Lower leg skin (tissue), 4 donors: ENCODE measurements at regions not wholly inside any gene's neighbourhood (a gene's known extent, or its start where the extent isn't known, plus 50 kb on each side); places are given as distances from the start of the nearest gene placed in this dataset.

Experiments
- DNase-seq, 2 donors: peaks; one replicate each; pipeline ENCODE4 v3.0.0-alpha.2; 2019; ENCODE audit warnings: low spot score in 2 of 2
- H3K4me3 ChIP-seq: fragments of 200-600 bp; sonication (generic); 2 replicates; pipeline ENCODE4 v1.5.1; 2017; ENCODE audit warnings: mild to moderate bottlenecking, low read depth; ENCODE audit not compliant: poor library complexity, severe bottlenecking
- CTCF ChIP-seq, 3 donors: fragments of 450-650 bp; IDR thresholded peaks; one replicate each; pipeline ENCODE4 v1.5.1; 2016; ENCODE audit warnings: antibody characterized with exemption in 3 of 3, mild to moderate bottlenecking in 3 of 3, moderate library complexity in 2 of 3
- POLR2A ChIP-seq, 2 donors: fragments of 450-650 bp; IDR thresholded peaks; one replicate each; pipeline ENCODE4 v1.6.1; 2016 to 2017; ENCODE audit warnings: antibody characterized with exemption in 2 of 2, mild to moderate bottlenecking in 1 of 2, moderate library complexity in 1 of 2
- WGBS, 2 donors: methylation state at CpG; one replicate each; pipeline ENCODE4 v1.1.5; 2018; 5-methylcytosine and 5-hydroxymethylcytosine counted together
- intact Hi-C: fragments of 100-400 bp; cut with DNase I; formaldehyde crosslinking; loops from one replicate; pipeline ENCODE4 v1.15.0; 2023; ENCODE audit warnings: low total_unique reads

DNA sequence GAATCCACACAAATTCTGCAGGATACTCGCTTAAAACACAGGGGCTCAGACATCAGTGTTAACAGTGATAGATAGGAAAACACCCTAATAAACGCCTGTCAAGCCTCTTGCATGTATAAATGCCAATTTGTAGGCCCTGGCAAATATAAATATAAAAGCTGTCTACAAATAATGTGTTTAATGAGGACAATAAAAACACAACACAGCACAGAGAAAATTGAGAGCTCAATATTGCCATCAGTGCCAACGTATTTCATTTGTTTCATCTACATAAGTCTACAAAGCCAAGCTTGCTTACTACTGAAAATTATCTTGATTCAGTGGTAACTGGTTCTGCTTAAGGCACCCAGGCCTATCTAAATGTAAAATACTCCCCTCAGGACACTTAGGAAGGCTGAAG lies 1387.0 kb upstream of the TENM4 start:
- TF ChIP-seq CTCF (IDR thresholded peaks at IDR 0.05), result no peak
- no peak for TF ChIP-seq POLR2A (IDR thresholded peaks at IDR 0.05)
- intact Hi-C loops, result no loop called here
- 60 to 66% methylated on average over 3 of the region's 3 CpGs for WGBS, 2 donors
- no peak for DNase-seq
- no peak overlapping the region for H3K4me3 ChIP-seq

DNA sequence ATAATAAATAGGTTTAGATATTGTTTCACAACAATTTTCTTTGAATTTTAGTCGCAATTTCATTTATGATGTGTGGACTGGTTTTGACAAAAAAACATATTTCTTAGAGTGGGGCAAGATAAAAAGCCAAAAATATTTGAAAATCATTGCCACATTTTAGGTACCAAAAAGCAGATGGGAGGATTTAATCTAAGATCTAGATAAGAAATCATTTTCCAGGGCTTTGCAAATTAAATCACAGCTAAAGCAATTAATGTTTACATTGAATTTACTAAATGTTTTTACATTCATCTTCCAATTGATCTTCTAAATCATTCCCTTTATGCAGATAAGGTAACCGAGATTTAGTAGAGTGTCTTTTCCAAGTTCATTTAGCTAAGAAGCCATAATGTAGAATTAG lies 1386.0 kb upstream of the TENM4 start:
- no peak overlapping the region for H3K4me3 ChIP-seq
- DNase-seq, result no peak
- TF ChIP-seq POLR2A (IDR thresholded peaks at IDR 0.05) (no peak), CTCF (IDR thresholded peaks at IDR 0.05) (no peak)
- intact Hi-C loops, result no loop called here
- WGBS, 2 donors, result 70 to 74% methylated on average over 2 of the region's 2 CpGs

- whole genome bisulfite sequencing, 2 donors, result 86 to 89% methylated on average over 7 of the region's 7 CpGs
- TF ChIP-seq CTCF (IDR thresholded peaks at IDR 0.05), result no peak
- TF ChIP-seq POLR2A (IDR thresholded peaks at IDR 0.05), result no peak
- DNase-seq, result no peak
- intact Hi-C loops, result loop anchor here (5.0 kb wide), 1 partner anchor 515 kb away; no protein-coding TSS in a partner anchor
- no peak overlapping the region for H3K4me3 ChIP-seq
Measured at GRCh38 chr11:80822308-80822707, 1381.5 kb upstream of the TENM4 start.

DNA sequence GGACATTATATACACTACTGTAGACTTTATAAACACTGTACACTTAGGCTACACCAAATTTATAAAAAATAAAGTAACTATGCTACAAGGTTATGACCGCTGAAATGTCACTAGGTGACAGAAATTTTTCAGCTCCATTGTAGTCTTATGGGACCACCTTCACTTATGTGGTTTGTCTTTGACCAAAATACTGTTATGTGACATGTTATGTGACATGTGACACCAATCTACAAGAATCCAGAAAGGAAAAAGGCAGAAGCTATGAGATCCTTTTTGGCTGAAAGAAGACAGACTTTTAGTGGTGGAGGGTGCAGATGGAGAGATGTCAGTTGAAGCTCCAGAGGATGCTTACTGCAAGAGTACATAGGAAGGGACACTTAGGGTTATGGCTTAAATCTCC lies 1378.4 kb upstream of the TENM4 start:
- WGBS, 2 donors, result 83 to 96% methylated on average over 1 of the region's 1 CpG
- no peak for DNase-seq
- no peak for TF ChIP-seq CTCF (IDR thresholded peaks at IDR 0.05)
- TF ChIP-seq POLR2A (IDR thresholded peaks at IDR 0.05), result no peak
- no peak overlapping the region for H3K4me3 ChIP-seq
- intact Hi-C loops, result no loop called here

DNA sequence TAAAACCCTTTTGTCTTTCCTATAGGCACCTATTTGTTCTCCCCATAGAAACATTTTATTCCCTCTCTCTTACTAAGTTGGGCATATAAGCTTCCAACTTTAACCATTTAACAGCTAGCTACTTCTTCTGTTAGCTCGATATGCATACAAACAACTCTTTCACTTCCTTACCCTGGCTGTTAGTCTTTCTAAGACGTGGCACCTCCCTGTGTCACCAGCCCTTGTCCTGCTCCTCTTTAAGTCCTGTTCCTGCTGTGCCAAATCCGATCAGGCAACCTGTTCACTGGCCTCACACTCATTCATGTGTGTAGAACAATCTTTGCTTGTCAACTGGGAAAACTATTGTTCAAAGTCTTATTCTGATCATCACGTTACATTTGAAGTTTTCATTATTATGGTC lies 1376.1 kb upstream of the TENM4 start:
- TF ChIP-seq POLR2A (IDR thresholded peaks at IDR 0.05) (no peak), CTCF (IDR thresholded peaks at IDR 0.05) (no peak)
- H3K4me3 ChIP-seq, result no peak overlapping the region
- WGBS, 2 donors, result 77% methylated on average over 4 of the region's 4 CpGs
- DNase-seq, result no peak
- intact Hi-C loops, result no loop called here

DNA sequence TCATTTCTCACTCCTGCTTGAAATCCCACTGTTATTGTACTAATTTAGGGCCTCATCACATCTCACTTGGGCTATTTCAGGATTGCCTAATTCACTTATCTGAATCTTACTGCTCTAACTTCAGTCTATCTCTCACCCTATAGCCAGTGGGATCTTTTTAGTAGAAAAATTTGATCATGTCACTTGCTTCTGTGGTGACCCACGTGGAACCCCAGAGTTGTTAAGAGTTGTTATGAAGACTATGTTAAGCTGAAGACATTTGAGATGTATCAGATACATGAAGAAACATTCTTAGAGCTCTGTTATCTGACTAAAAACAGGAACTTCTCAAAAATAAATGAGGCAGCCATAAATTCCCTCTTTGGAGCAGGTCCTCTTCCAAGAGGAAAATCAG lies 1375.6 kb upstream of the TENM4 start:
- no peak for DNase-seq
- intact Hi-C loops, result no loop called here
- WGBS, 2 donors, result 68 to 75% methylated on average over 1 of the region's 1 CpG
- TF ChIP-seq CTCF (IDR thresholded peaks at IDR 0.05), result no peak
- no peak overlapping the region for H3K4me3 ChIP-seq
